BJ (cell line): ENCODE measurements at regions not wholly inside any gene's neighbourhood (a gene's known extent, or its start where the extent isn't known, plus 50 kb on each side); places are given as distances from the start of the nearest gene placed in this dataset.
"Not testable (repeated sequence)": the region's sequence is repeated elsewhere in the genome, so short reads cannot be mapped to it uniquely, and the experiment has no call there.

ENCODE experiments used
- CTCF ChIA-PET: fragments of 350-600 bp; formaldehyde crosslinking; extraction: SDS; loops from one replicate; lab custom pipeline; 2021; ENCODE audit warnings: antibody characterized with exemption, inconsistent platforms; lab: Yijun Ruan, JAX
- POLR2A ChIA-PET: fragments of 300-600 bp; sonication (Branson Sonifier 250); formaldehyde crosslinking; extraction: SDS; loops from one replicate; lab custom pipeline; 2021; ENCODE audit warnings: antibody characterized with exemption; lab: Charles Lee
- DNase-seq: peaks from one replicate; pipeline ENCODE4 v3.0.0-alpha.2; 2011; ENCODE audit warnings: low read depth
- H3K27me3 ChIP-seq: 2 replicates; pipeline ENCODE4 v1.6.0; 2011; ENCODE audit warnings: low read length; ENCODE audit not compliant: control insufficient read depth, insufficient read depth
- H3K36me3 ChIP-seq: 2 replicates; pipeline ENCODE4 v1.5.1; 2011; ENCODE audit warnings: low read length; ENCODE audit not compliant: control insufficient read depth, insufficient read depth
- H3K4me3 ChIP-seq: 2 replicates; pipeline ENCODE4 v1.5.1; 2011; ENCODE audit warnings: low read depth, mild to moderate bottlenecking, control low read depth, low read length
- TF ChIP-seq, protein P1 (sequence below): IDR thresholded peaks from 2 replicates; pipeline ENCODE4 v1.5.1; 2011; ENCODE audit warnings: low read depth, mild to moderate bottlenecking, control low read depth, inconsistent platforms, low read length, moderate library complexity; ENCODE audit not compliant: insufficient read depth

DNA sequence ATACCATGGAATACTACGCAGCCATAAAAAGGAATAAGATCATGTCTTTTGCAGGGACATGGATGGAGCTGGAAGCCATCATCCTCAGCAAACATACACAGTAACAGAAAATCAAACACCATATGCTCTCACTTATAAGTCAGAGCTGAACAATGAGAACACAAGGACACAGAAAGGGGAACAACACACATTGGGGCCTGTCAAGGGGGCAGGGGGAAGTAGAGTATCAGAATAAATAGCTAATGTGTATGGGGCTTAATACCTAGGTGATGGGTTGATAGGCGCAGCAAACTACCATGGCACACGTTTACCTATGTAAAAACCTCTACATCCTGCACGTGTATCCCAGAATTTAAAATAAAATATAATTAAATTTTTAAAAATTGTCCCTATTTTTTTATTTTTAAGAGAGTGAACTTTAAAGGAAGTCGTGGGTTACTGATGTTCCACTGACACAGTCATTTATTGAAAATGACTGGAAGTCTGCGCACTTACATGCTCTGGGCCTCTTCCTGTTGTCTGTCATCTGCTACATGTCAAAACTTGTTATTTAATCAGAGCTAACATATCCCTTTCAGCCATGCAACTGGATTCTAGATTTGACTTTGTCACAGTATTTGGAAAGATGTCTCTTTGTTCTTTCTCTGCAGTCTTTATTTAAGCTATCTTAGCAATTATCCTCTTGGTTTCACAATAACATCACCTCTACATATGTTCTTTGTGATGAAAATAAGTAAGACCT lies 73.7 kb upstream of the ABCB5 start:
- no peak for DNase-seq
- no peak overlapping the region for H3K4me3 ChIP-seq
- no peaks in the 10 kb centered on the region for H3K36me3 ChIP-seq
- POLR2A ChIA-PET, result no interaction called here
- TF ChIP-seq, protein P1, sequence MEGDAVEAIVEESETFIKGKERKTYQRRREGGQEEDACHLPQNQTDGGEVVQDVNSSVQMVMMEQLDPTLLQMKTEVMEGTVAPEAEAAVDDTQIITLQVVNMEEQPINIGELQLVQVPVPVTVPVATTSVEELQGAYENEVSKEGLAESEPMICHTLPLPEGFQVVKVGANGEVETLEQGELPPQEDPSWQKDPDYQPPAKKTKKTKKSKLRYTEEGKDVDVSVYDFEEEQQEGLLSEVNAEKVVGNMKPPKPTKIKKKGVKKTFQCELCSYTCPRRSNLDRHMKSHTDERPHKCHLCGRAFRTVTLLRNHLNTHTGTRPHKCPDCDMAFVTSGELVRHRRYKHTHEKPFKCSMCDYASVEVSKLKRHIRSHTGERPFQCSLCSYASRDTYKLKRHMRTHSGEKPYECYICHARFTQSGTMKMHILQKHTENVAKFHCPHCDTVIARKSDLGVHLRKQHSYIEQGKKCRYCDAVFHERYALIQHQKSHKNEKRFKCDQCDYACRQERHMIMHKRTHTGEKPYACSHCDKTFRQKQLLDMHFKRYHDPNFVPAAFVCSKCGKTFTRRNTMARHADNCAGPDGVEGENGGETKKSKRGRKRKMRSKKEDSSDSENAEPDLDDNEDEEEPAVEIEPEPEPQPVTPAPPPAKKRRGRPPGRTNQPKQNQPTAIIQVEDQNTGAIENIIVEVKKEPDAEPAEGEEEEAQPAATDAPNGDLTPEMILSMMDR, result no peak
- H3K27me3 ChIP-seq, result no peaks in the 10 kb centered on the region
- CTCF ChIA-PET, result interaction anchor here (1.6 kb wide), 1 partner anchor 9 kb away, joined by 4 read pairs; no protein-coding TSS in a partner anchor

DNA sequence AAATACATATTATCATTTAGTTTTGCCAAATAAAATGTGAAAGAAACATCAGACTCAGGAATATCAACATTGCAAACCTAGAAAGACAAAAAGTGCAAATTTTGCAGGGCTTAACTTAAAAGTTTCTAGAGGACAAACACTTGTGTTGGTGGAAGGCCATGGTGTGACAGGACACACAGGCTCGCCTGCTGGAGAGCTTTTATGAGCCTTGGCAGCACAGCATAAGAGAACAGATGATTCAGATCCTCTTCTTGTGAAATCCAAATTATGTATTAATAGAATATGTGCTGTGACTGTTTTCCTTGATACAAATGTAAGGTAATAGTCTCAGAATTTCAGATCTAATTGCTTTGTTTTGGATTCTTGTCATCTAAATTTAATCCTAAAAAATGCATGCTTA lies 72.9 kb upstream of the ABCB5 start:
- peak; percentile 3 for DNase-seq
- Histone ChIP-seq H3K36me3 (no peaks in the 10 kb centered on the region), H3K27me3 (no peaks in the 10 kb centered on the region), H3K4me3 (no peak overlapping the region)
- CTCF ChIA-PET, result interaction anchor here (1.6 kb wide), 1 partner anchor 10 kb away, joined by 4 read pairs; no protein-coding TSS in a partner anchor
- POLR2A ChIA-PET, result no interaction called here
- TF ChIP-seq, protein P1, result no peak

DNA sequence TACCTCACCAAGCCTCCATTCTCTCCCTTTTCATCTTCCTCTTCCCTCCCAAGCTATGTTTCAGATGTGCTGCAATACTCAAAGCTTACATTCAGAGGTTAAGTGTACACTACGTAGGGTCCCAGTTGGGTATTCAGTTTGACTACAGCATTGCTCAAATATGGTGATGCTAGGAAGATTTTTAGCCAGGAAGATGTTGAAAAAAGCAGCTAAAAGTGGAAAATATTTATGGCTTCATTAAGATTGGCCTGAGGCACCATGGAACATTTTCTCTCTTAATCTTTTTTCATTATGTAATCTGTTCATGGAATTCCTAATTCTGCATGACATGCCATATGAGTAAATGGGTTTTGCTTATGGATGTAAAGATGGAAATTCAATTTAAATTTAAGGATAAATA lies 72.0 kb upstream of the ABCB5 start:
- no peaks in the 10 kb centered on the region for H3K27me3 ChIP-seq
- ChIA-PET POLR2A (no interaction called here), CTCF (interaction anchor here (1.6 kb wide), 1 partner anchor 11 kb away, joined by 4 read pairs; no protein-coding TSS in a partner anchor)
- no peaks in the 10 kb centered on the region for H3K36me3 ChIP-seq
- H3K4me3 ChIP-seq, result no peak overlapping the region
- TF ChIP-seq, protein P1, result no peak
- no peak for DNase-seq

DNA sequence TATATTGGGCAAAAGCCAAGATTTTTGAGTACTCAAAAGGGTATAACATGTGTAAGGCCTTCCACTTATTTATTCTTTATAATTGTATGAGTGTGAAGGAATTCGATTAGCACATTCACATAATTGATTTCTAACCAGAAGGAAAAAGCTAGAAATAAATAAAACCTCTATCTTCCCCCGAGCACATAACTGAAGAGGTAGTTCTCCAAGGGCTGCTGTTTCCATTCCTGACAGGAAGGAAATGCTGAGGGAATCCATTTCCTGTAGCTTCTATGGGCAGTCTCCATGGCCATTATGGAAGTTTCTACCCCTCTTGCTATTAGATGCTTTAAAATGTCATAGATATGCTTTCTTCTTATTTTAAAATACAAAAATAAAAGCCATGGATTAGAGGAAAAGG lies 70.5 kb upstream of the ABCB5 start:
- POLR2A ChIA-PET, result no interaction called here
- no peak overlapping the region for H3K4me3 ChIP-seq
- H3K36me3 ChIP-seq, result no peaks in the 10 kb centered on the region
- no peak for DNase-seq
- H3K27me3 ChIP-seq, result no peaks in the 10 kb centered on the region
- TF ChIP-seq, protein P1, result no peak
- CTCF ChIA-PET, result no interaction called here

DNA sequence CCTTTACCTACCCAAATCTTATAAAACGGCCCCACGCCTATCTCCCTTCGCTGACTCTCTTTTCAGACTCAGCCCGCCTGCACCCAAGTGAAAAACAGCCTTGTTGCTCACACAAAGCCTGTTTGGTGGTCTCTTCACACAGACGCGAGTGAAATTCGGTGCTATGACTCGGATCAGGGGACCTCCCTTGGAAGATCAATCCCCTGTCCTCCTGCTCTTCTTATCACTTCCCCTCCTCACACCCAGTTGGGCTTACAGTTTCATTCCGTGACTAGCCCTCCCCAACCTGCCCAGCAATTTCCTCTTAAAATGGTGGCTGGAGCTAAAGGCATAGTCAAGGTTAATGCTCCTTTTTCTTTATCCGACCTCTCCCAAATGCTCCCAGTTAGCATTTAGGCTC lies 68.5 kb upstream of the ABCB5 start:
- H3K27me3 ChIP-seq, POLR2A ChIA-PET, DNase-seq, H3K36me3 ChIP-seq, CTCF ChIA-PET, H3K4me3 ChIP-seq: not testable (repeated sequence)

DNA sequence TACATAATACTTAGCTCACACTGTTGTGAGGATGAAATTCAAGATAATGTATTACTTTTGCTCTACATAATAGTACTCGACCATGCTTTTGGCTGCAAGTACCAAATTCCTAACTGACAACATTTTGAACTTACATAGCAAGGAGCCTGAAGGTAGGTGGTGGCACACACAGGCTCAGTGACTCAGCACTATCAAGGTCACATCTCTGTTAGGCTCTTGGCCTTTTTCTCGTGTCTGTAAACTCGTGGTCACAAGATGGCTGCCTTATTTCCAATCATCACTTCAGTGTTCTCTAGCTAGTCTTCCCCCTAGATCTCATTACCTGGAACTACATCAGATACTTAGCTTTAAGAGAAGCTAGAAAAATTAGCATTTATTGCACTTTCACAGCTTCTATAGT lies 61.4 kb upstream of the ABCB5 start:
- POLR2A ChIA-PET, result no interaction called here
- CTCF ChIA-PET, result no interaction called here
- Histone ChIP-seq H3K4me3 (no peak overlapping the region), H3K36me3 (no peaks in the 10 kb centered on the region), H3K27me3 (no peaks in the 10 kb centered on the region)
- DNase-seq, result no peak
- TF ChIP-seq, protein P1, result no peak
